ENCODE measurements at regions not wholly inside any gene's neighbourhood (a gene's known extent, or its start where the extent isn't known, plus 50 kb on each side); places are given as distances from the start of the nearest gene placed in this dataset.

GRCh38 chr5:60323596-60323995 is 376.4 kb downstream of the DEPDC1B start:
- TF ChIP-seq POLR2A (IDR thresholded peaks at IDR 0.05) = no peak
- TF ChIP-seq CTCF (IDR thresholded peaks at IDR 0.05 in 8 of 11, conservative IDR thresholded peaks at IDR 0.05 in 3 of 11) = no peak
- no peak for TF ChIP-seq POLR2AphosphoS5 (IDR thresholded peaks at IDR 0.05)

Data from spleen (tissue), 7 donors.